ENCODE measurements at regions not wholly inside any gene's neighbourhood (a gene's known extent, or its start where the extent isn't known, plus 50 kb on each side); places are given as distances from the start of the nearest gene placed in this dataset.
"Not testable (repeated sequence)": the region's sequence is repeated elsewhere in the genome, so short reads cannot be mapped to it uniquely, and the experiment has no call there.

DNA sequence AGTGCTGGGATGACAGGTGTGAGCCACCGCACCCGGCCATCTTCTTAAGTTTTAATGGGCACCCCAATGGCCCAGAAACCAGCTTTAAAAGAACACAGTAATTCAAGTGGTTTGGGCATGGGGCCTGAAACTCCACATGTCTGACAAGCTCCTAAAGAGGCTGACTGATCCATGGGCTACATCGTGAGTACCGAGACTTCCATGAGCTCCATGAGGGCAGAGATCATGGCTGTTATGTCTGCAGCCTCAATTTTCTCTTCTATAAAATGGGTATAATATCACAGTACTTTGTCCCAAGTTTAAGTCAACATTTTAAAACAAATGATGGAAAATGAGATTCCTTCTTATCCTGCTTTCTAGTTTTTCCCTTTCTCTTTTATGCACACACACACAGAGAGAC is 397.6 kb upstream of the MAF start:
- DNase-seq: no peak

DNA sequence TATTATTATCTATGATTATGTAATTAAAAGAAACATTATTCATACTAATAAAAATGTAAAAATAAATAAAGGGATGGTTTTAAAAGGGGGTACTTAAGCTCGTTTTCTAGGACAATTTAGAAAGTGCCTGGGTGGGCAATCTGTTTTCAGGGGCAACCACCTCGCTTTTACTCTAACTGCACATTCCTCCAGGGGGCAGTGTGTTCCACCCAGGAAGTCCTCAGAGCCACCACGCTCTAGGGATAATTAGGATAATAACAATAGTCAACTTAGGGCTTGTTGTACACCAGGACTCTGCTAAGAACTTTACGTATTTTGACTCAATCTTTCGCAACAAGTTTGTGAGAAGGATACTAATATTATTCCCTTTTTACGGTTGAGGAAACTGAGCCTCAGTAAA is 396.7 kb upstream of the MAF start:
- no peak for DNase-seq

DNA sequence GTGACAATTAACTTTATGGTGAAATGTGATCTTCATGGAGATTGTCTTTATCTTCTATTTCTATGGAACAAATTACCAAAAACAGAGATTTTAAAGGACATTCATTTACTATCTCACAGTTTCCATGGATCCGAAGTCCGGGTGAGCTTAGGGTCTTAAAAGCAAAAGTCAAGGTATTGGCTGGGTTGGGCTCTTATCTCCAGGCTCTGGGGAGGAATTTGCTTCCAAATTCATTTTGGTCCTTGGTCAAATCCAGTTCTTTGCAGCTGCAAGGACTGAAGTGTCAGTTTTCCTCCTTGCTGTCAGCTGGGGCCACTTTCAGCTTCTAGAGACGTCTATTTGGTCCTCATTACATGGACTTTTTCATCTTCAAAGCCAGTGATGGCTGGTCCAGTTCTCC is 395.8 kb upstream of the MAF start:
- DNase-seq: no peak

DNA sequence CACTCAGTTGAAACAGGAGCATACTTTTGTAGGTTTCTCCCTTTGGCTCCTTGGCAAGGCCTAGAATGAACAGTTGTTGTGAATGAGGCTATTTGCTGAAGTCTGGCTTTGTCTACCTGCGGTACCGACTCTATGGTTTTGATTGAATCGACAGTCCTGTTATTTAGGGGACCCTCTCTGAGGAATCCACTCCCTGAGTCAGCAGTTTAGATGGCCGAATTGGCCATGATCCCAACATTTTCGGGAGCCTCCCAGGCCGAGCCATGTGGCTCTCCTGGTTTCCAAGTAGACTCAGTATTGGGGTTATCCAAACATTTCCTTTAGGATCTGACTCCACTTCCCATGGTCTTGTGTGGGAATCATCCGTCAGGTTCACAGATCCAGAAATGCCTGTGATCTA is 394.8 kb upstream of the MAF start:
- no peak for DNase-seq

DNA sequence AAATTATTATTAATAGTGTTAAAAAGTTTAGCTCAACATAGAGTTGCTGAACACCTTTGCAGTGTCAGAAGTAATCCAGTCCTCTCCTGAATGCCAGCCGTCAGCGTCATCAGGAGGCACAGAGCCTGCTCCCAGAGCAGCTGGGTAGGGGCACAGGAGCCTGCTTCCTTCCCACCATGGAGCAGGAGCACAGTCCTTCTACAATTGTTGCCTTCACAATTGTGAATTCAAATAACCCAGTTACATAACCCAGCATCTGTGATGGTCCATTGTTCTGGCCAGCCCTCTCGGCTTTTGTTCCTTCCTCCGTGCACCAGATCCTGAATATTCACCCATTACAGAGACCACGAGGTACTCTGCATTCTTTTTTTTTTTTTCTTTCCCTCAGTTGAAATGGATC is 393.9 kb upstream of the MAF start:
- no peak for DNase-seq

DNA sequence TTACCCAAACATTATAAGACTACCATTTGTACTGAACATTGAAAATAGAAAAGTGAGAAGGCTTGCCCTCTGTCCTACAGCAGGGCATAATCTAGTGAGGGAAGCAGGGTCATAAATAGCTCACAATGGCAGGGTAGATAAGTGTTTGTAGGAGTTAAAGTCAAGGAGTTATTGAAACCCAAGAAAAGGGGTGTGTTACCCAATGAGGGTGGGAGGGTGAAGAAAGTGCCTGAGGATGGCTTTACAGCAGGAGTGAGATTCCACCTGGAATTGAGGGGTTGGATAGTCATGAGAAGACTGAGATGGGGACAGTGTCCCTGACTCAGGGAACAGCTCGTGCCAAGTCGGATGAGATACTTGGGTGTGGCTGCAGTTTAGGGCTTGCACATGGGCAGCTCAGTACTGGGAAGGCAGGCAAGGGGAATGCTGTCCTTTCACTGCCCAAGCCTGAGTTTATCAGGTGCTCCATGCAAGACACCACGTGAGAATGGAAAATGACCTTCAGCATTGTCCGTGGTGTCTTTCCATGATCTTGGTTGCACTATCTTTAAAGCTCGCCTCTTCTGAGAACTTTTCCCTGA is 393.2 kb upstream of the MAF start:
- DNase-seq: no peak

DNA sequence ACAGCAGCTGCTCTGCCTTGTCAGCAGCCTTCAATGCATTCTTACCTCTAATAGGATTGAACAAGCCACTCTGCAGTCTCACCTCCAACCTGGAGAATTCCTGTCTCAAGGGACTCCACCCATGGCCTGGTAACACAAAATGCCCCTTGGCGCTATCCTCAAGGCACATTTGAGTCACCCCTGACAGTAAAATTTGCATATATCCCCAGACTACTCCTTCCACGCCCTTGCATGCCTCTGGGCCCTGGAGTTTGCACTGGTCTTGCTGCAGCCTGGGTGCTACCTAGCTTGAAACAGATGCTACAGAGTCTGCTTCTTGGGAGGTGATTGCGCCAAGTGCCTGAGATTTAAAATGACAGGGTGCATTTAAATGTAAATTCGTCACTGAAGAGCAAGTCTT is 391.4 kb upstream of the MAF start:
- no peak for DNase-seq

DNA sequence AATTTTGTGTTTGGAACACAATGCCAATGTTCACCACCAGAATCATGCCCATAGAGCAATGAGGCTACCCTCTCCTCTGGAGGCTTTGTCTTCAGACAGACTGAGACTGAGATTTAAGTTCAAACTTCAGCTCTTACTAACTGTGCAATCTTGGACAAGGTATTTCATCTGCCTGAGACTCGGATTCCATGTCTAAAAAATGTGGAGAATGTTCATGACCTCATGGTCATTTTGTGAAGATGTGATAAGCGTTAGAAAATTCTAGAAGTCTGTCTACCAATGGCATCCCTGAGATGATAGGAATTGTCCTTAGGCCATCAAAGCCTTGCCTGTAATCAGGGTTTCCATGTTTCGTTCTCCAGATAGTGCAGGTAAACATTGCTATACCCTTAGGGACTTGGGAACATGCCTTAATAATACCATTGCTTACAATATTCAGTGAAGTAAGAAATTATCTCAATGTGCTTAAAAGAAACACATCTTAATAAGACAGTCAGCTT is 388.2 kb upstream of the MAF start:
- no peak for DNase-seq

DNA sequence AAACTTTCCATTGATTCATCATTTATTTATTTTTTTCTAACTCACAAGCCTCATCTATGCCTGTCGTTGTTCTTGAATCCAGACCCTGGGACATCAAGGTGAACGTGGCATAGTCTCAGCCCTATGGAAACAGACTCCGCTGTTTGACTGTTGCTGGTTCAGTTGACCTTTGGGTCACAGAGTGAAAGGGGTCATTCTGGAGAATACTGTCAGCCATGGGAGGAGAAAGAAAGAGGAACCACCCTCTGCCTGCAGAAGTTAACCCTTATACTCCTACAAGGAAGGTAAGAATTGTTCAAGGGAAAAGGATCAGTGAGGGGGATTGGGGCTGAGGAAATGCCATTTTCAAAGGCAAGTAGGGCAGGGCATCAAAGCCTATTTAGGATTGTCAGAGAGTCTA is 387.6 kb upstream of the MAF start:
- no peak for DNase-seq

DNA sequence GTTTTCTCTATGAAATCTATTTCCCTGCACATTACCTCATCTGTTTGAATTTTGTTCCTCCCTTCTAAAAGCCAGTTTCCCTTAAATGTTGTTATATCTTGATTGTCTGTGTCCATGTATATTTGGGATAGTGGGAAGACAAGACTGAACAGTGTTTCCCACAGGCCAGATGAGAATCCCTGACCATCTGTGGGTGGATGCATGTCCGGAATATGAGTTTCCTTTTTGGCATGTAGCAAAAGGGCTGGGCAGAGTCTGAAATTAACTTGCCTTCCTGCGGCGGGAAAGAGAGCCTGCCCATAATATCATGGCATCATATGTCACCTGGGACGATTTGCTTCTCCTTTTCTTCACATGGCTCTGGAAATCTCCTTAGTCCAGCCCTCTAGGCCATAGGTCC is 385.8 kb upstream of the MAF start:
- no peak for DNase-seq

DNA sequence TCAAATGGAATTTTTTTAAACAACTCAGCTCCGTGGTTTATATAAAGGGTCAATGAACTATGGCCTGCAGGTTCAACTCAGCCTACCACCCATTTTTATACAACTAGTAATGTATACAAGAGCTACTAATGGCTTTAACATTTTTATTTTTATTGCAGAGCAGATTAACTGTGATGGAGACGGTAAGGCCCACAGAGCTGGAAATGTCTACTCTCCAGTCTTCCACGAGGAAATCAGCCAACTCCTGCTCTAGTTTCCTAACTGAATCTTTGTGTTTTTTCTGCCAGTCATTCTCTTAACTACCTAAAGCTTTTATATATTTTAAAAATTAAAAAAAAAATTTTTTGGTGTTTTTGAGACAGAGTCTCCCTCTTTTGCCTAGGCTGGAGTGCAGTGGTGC is 385.1 kb upstream of the MAF start:
- no peak for DNase-seq

DNA sequence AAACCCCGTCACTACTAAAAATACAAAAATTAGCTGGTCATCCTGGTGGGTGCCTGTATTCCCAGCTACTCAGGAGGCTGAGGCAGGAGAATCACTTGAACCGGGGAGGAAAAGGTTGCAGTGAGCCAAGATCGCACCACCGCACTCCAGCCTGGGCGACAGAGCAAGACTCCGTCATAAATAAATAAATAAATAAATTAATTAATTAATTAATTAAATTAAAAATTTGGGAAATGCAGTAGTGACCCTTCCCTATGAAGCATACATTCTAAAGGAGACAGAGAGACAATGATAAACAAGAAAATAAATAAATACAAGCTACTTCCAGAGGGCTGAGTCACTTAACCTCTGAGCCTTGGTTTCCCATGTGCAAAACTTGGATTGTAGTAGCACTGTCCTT is 383.6 kb upstream of the MAF start:
- not testable (repeated sequence) for DNase-seq

DNA sequence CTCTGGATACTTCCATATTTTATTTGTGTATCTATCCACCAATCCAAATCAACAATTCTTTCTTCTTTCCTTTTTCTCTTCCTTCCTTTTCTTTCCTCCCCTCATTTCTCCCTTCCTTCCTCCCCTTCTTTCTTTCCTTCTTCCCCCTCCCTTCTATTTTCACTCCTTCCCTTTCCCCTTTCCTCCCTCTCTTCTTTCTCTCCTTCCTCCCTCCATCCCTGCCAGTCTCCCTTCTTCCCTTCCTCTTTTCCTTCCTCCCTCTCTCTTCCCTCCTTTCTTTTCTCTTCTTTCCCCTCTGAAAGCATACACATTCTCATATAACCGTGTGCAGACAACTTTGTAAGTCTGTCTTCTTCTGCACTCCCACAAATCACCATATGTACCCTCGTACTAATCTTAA is 382.3 kb upstream of the MAF start:
- no peak for DNase-seq

DNA sequence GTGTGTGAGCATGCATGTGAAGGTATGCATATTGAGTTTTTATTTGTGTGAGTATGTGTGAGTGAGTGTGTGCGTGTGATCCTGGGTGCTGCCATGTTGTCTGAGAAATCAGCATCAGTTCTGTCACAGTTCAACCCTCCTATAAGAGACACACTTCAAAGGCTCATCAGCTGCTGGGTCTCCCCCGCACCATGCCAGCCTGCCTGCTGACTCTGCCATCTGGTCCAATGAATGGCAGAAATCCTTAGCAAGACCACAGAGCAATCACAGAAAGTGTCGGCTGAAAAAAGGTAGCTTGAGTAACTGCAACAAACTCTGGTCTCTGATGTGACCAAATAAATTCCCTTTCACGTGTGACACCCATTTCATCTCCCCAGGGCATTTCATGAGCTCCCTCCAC is 381.8 kb upstream of the MAF start:
- no peak for DNase-seq

DNA sequence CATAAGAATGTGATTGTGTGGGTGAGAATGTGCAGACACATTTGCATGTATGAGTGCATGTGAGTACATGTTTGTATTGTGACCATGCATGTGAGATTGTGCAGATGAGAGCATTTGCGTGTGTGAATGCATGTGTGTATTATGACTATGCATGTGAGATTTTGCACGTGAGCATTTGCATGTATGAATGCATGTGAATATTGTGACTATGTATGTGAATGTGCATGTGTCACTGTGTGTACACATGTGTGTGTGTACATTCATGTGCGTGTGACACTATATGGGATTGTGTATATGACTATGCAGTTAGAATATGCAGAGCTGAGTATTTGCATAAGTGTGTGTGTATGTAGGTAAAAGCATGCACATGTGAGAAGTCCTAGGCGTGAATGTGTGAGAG is 381.3 kb upstream of the MAF start:
- DNase-seq: no peak

DNA sequence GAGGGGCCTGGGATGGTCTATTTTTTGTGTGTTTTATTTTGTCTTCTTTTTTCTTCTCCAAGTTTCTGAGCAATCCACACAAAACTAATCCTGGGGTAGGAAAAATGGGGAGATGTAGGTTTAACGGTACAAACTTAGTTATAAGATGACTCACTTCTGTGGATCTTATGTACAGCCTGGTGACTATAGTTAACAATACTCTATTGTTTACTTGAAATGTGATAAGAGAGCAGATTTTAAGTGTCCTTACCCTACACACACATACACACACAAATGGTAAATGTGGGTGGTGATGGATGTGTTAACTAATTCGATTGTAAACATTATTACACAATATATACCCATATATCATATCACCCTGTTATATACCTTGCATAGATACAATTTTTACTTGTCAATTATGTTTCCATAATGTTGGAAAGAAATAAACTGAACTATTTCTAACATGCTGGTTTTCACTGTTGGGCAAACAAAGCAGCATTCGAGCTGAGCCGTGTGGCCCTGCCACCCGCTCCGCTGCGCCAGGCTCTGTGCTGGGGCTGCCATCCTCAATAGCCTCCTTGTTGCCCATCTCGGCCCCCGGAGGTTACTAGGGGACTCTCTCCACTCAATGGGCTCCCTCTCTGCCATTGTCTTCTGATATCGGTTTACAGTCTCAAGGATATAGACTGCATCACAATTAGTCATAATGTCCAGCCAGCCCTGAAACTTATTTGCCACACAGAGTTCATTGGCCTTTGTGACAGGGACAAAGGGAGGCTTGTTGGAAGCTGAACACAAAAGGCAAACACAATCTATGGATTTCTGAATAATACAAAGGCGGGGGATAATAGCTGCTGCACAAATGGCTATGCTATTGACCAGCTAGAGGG is 380.3 kb upstream of the MAF start:
- no peak for DNase-seq

DNA sequence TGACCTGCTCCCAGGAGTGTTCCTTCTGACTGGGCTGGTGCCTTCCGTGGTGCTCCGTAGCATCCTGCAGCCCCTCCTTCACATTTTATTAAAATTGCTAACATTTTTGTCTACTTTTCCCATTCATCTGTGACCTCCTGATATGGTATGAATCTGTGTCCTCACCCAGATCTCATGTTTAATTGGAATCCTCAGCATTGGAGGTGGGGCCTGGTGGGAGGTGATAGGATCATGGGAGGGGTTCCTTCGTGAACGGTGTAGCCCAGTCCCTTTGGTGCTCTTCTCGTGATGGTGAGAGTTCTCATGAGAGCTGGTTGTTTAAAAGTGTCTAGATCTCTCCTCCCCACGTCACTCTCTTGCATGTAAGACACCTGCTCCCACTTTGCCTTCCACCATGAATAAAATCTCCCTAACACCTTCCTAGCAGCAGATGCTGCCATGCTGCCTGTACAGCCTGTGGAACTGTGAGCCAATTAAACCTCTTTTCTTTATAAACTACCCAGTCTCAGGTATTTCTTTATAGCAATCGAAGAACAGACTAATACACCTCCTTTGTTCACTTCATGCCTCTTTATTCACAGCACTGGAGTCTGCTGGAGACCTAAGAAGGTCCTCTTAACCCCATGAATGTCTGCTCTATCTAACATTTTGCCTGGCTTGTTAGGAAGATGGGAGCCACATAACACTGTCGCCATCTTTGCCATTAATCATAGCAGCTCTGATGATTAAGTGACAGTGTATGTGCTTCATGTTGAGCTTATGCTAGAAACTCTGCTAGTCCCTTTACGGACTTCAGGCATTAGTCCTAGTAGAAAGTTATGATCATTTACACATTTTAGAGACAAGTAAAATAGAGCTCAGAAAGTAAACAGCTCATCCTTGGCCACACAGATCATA is 377.7 kb upstream of the MAF start:
- no peak for DNase-seq

DNA sequence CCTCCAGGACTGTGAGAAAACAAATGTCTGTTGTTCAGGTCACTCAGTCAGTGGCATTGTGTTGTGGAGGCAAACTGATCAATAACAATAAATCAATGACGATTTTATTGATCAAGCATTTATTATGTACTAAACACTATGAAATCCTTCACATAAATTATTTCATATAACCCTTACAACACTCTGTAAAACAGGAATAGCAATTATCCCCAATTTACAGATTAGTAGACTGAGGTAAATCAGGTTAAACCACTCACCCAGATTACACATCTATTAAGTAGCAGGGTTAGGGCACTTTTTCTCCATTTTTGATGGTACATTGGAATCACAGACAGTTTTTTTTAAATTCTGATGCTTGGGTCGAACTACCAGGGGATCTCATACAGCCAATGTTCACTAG is 372.8 kb upstream of the MAF start:
- DNase-seq: no peak

DNA sequence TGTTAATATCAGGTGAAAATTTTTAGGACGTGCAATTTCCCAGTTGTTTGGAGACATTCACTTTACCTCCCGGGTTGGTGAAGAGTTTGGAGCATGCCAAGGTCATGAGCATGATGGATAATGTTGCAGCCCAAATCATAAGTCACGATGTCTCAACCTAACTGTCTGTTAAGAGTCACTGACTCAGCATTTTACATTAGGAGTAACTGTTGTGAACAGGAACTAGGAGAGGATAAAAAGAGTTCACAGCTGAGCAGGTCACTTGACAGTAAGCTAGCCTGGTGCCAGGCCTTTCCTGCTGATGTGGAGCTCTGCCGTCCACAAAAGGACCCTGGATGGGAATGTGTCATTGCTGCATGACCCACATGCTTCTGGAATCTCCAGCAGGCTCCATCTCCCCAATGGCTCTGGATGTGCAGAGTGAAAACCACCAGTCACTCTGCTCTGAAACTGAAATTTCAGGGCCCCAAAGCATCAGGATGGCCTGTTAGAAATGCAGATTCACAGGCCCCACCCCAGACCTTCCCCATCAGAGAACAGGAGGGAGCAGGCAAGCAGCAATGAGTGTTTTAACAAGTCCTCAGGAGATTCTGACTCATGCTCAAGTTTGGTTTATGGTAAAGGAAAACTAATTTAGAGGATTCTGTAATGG is 371.6 kb upstream of the MAF start:
- DNase-seq: no peak

DNA sequence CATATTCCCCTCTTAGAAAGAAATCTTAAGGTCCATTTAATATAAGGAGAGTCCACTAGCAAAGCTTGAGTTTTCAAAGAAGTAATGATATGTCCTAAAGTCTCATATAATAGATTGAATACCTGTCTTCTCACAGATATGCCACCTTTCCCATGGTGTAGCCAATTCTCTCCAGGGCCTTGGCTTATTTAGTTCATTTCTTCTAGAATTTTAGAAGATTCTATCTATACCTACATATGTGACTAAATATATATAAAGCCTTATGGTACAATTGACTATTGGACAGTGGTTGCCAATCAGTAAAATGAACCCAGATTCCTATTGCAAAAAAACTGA is 370.7 kb upstream of the MAF start:
- no peak for DNase-seq

DNA sequence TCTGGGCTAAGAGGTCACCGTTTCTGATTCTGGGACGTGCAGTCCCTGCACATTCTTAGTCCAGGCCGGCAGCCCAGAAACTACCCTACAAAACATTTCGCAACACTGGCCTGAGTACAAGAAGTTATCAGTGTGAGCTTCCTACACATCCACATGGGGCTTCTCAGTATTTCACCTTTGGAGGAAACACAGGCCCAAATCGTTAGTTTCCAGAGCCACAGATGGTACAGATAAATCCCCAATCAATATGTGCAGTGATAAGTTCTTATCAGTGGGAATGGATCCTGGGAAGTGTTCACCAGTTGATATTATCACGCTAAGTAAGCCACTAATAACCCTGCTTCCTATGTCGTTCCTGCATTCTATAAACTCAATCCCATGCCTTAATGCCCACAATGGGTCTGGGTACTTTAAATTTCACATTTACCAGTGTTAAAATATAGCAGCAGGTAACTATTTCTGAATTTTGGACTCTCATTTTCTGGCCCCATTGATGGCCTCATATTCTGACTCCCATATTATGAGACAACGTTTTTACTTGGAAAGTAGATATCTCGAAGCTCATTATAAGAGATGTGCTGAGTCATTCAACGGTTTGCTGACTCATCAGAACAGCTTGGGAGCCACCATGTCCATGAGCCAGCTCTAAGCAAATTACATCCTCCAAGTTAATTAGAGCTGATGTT is 370.2 kb upstream of the MAF start:
- no peak for DNase-seq

DNA sequence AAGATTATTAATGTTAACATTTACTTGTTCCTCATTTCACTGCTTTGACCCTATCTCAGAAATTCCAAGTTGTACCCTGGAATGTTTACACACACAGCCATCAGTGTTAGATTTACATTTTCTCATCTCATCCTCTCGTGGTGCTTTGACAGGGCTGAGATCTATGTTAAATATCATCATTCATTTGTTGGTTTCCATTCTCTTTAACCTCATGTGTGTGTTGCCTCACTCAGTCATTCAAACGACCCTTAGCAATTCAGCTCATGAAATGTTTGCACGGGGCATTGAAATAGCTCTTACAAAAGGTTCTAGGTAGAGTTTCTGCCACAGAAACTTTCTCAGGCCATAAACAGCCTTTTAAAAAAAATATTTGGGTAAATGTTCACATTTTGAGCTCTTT is 369.6 kb upstream of the MAF start:
- no peak for DNase-seq

DNA sequence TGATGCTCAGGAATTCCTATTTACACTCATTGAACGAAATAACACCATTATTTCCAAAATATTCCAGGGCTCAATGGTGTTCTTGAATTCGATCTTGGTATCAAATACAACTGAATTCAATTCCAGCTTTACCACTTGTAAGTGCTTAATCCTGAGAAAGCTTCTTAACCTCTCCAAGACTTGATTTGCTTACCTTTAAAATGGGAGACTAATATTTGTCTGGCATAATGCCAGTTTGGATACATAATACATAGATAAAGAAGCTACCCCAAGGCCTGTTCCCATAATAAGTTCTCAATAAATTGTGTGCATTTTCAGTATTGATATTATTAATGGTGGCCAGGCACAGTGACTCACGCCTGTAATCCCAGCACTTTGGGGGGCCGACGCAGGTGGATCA is 368.9 kb upstream of the MAF start:
- DNase-seq: no peak
